ENCODE measurements at regions not wholly inside any gene's neighbourhood (a gene's known extent, or its start where the extent isn't known, plus 50 kb on each side); places are given as distances from the start of the nearest gene placed in this dataset.

GRCh38 chr4:36638273-36638811 is 356.9 kb downstream of the DTHD1 start:
- TF ChIP-seq CTCF (IDR thresholded peaks at IDR 0.05) = no peak
- no peak for TF ChIP-seq POLR2A (IDR thresholded peaks at IDR 0.05)
